Activated naive CD8-positive, alpha-beta T cell treated with anti-CD3 and anti-CD28 coated beads, Interleukin-2, amount 50 U/mL, for 24 hours (primary cell): ENCODE measurements at regions not wholly inside any gene's neighbourhood (a gene's known extent, or its start where the extent isn't known, plus 50 kb on each side); places are given as distances from the start of the nearest gene placed in this dataset.
"Not testable (repeated sequence)": the region's sequence is repeated elsewhere in the genome, so short reads cannot be mapped to it uniquely, and the experiment has no call there.

Experiments
- ATAC-seq: fragments of 150-1000 bp; cut with Tn5 transposase; one replicate; pipeline ENCODE4 v1.10.0; 2021
- DNase-seq: peaks from one replicate; pipeline ENCODE4 v3.0.0; 2021
- H3K27ac Mint-ChIP-seq: one replicate; pipeline ENCODE4 v1.8.0; 2021; ENCODE audit warnings: mild to moderate bottlenecking, mixed read lengths
- H3K27me3 Mint-ChIP-seq: one replicate; pipeline ENCODE4 v1.8.0; 2021; ENCODE audit warnings: mixed read lengths
- H3K36me3 Mint-ChIP-seq: one replicate; pipeline ENCODE4 v1.8.0; 2021; ENCODE audit warnings: low read depth, mixed read lengths
- H3K4me1 Mint-ChIP-seq: one replicate; pipeline ENCODE4 v1.8.0; 2021; ENCODE audit warnings: mixed read lengths
- H3K4me3 Mint-ChIP-seq: one replicate; pipeline ENCODE4 v1.8.0; 2021; ENCODE audit warnings: mild to moderate bottlenecking, moderate library complexity, mixed read lengths
- H3K9me3 Mint-ChIP-seq: one replicate; pipeline ENCODE4 v1.8.0; 2021; ENCODE audit warnings: mixed read lengths

- DNase-seq, result no peak
- H3K27ac Mint-ChIP-seq, result no peak overlapping the region
Measured at GRCh38 chr7:115293628-115294240, 371.8 kb downstream of the MDFIC start.

GRCh38 chr7:115292381-115292780 lies 370.5 kb downstream of the MDFIC start:
- Mint-ChIP-seq H3K9me3 (no peaks in the 10 kb centered on the region), H3K27ac (no peak overlapping the region), H3K36me3 (no peaks in the 10 kb centered on the region), H3K4me3 (no peak overlapping the region), H3K27me3 (no peaks in the 10 kb centered on the region), H3K4me1 (no peaks in the 10 kb centered on the region)
- DNase-seq (no peak), ATAC-seq (no peak)

More at GRCh38 chr7:115293628-115294240, 371.8 kb downstream of the MDFIC start:
- H3K4me3 Mint-ChIP-seq, result no peak overlapping the region
- no peaks in the 10 kb centered on the region for H3K27me3 Mint-ChIP-seq
- no peak for ATAC-seq
- H3K36me3 Mint-ChIP-seq, result no peaks in the 10 kb centered on the region
- H3K9me3 Mint-ChIP-seq, result no peaks in the 10 kb centered on the region
- H3K4me1 Mint-ChIP-seq, result no peaks in the 10 kb centered on the region

GRCh38 chr7:115289971-115290370 lies 368.1 kb downstream of the MDFIC start:
- no peak overlapping the region for H3K27ac Mint-ChIP-seq
- H3K4me1 Mint-ChIP-seq, result no peaks in the 10 kb centered on the region
- H3K4me3 Mint-ChIP-seq, result no peak overlapping the region
- no peak for ATAC-seq
- no peaks in the 10 kb centered on the region for H3K36me3 Mint-ChIP-seq
- H3K27me3 Mint-ChIP-seq, result no peaks in the 10 kb centered on the region
- DNase-seq, result no peak
- no peaks in the 10 kb centered on the region for H3K9me3 Mint-ChIP-seq

GRCh38 chr7:115276791-115277190 lies 354.9 kb downstream of the MDFIC start:
- H3K27me3 Mint-ChIP-seq, result no peaks in the 10 kb centered on the region
- DNase-seq (no peak), ATAC-seq (no peak)
- H3K9me3 Mint-ChIP-seq, result no peaks in the 10 kb centered on the region
- no peak overlapping the region for H3K27ac Mint-ChIP-seq
- no peaks in the 10 kb centered on the region for H3K36me3 Mint-ChIP-seq
- H3K4me1 Mint-ChIP-seq, result no peaks in the 10 kb centered on the region
- no peak overlapping the region for H3K4me3 Mint-ChIP-seq

- ATAC-seq, H3K27ac Mint-ChIP-seq, H3K27me3 Mint-ChIP-seq, H3K36me3 Mint-ChIP-seq, H3K9me3 Mint-ChIP-seq, DNase-seq, H3K4me3 Mint-ChIP-seq, H3K4me1 Mint-ChIP-seq: not testable (repeated sequence)
Measured at GRCh38 chr7:115273855-115274254, 352.0 kb downstream of the MDFIC start.

DNA sequence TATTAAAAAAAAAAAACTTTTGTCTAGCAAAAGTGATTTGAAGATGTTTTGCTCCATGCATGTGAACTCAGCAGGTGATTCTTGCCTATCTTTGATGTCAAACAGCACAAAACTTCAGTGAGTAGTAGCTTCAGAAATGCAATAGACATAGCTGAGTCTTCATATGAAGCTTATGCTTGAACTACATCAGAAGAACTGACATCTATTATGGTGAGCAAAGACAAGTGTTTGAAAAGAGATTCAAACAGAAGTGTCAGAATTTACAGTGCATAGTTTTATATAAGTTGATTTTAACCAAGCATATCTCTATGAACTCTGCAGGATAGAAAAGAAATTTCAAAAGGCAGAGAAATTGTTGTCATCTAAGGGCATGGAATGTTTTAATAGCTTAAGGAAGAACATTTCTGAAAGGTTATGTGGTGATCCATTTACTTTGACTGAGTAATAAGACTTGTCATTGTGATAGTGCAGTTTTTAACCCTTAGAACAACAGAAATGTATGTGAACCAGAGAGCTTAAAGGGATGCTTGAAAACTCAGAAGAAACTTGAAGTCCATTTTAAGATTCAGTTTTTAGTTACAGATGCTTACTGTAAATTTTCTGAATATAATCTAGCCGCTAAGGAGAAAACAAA lies 351.4 kb downstream of the MDFIC start:
- Mint-ChIP-seq H3K4me3 (no peak overlapping the region), H3K4me1 (no peaks in the 10 kb centered on the region), H3K9me3 (no peaks in the 10 kb centered on the region), H3K27me3 (peaks cover 4% of the 10 kb centered on the region), H3K36me3 (no peaks in the 10 kb centered on the region), H3K27ac (no peak overlapping the region)
- no peak for ATAC-seq
- no peak for DNase-seq

- DNase-seq (no peak), ATAC-seq (no peak)
Measured at GRCh38 chr7:115271332-115272235, 349.7 kb downstream of the MDFIC start.

DNA sequence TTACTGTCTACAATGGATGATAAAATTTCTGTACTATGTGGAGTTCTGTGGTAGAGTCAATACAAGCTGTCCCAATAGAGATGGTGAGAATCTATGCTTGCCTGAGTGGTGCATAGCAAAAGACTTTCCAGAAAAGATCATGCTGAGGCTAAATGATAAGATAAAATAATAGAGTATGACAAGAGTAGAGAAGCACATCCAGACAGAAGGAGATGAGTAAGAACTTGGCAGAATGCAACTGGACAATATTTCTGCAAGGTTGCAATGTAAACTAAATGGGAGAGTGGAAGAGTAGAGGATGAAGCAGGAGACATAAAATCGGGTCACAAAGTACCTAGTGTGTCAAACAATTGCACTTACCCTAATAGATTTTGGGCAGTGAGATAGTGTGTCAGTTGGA lies 347.6 kb downstream of the MDFIC start:
- H3K4me1 Mint-ChIP-seq, result no peaks in the 10 kb centered on the region
- H3K4me3 Mint-ChIP-seq, result no peak overlapping the region
- no peaks in the 10 kb centered on the region for H3K36me3 Mint-ChIP-seq
- ATAC-seq (no peak), DNase-seq (no peak)
- H3K27me3 Mint-ChIP-seq, result peaks cover 8% of the 10 kb centered on the region
- H3K9me3 Mint-ChIP-seq, result no peaks in the 10 kb centered on the region
- no peak overlapping the region for H3K27ac Mint-ChIP-seq

More at GRCh38 chr7:115271332-115272235, 349.7 kb downstream of the MDFIC start:
- Mint-ChIP-seq H3K36me3 (no peaks in the 10 kb centered on the region), H3K27me3 (peaks cover 6% of the 10 kb centered on the region), H3K27ac (no peak overlapping the region), H3K4me1 (no peaks in the 10 kb centered on the region), H3K9me3 (no peaks in the 10 kb centered on the region), H3K4me3 (no peak overlapping the region)

GRCh38 chr7:115267503-115267902 lies 345.6 kb downstream of the MDFIC start:
- ATAC-seq (no peak), DNase-seq (no peak)
- Mint-ChIP-seq H3K9me3 (peaks cover 3% of the 10 kb centered on the region), H3K36me3 (no peaks in the 10 kb centered on the region), H3K27me3 (peaks cover 8% of the 10 kb centered on the region), H3K27ac (no peak overlapping the region), H3K4me3 (no peak overlapping the region), H3K4me1 (no peaks in the 10 kb centered on the region)

- Mint-ChIP-seq H3K4me1 (no peaks in the 10 kb centered on the region), H3K36me3 (no peaks in the 10 kb centered on the region), H3K9me3 (peaks cover 3% of the 10 kb centered on the region), H3K27me3 (peaks cover 4% of the 10 kb centered on the region), H3K4me3 (no peak overlapping the region), H3K27ac (no peak overlapping the region)
- DNase-seq (no peak), ATAC-seq (no peak)
Measured at GRCh38 chr7:115260381-115260780, 338.5 kb downstream of the MDFIC start.

GRCh38 chr7:115252461-115252860 lies 330.6 kb downstream of the MDFIC start:
- H3K27ac Mint-ChIP-seq, result no peak overlapping the region
- no peaks in the 10 kb centered on the region for H3K4me1 Mint-ChIP-seq
- H3K9me3 Mint-ChIP-seq, result no peaks in the 10 kb centered on the region
- H3K4me3 Mint-ChIP-seq, result no peak overlapping the region
- no peaks in the 10 kb centered on the region for H3K36me3 Mint-ChIP-seq
- DNase-seq, result no peak
- H3K27me3 Mint-ChIP-seq, result no peaks in the 10 kb centered on the region
- no peak for ATAC-seq

- H3K4me3 Mint-ChIP-seq, result no peak overlapping the region
- no peaks in the 10 kb centered on the region for H3K4me1 Mint-ChIP-seq
- DNase-seq (no peak), ATAC-seq (no peak)
- H3K9me3 Mint-ChIP-seq, result peaks cover 6% of the 10 kb centered on the region
- no peaks in the 10 kb centered on the region for H3K36me3 Mint-ChIP-seq
- H3K27ac Mint-ChIP-seq, result no peak overlapping the region
- peaks cover 2% of the 10 kb centered on the region for H3K27me3 Mint-ChIP-seq
Measured at GRCh38 chr7:115249080-115249479, 327.2 kb downstream of the MDFIC start.

DNA sequence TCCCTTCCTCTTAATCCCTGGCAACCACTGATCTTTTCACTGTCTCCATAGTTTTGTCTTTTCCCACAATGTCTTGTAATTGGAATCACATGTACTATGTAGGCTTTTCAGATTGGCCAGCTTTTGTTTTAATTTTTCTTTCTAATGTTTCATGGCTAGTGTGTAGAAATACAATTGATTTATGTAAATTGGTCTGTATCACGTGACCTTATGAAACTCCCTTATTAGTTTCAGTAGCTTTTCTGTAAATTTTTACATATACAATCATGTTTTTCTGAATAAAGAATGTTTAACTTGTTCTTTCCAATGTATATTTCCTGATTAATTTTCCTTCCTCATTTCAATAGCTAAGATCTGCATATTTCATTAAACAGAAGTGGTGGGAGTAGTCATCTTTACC lies 319.3 kb downstream of the MDFIC start:
- Mint-ChIP-seq H3K4me1 (no peaks in the 10 kb centered on the region), H3K4me3 (no peak overlapping the region), H3K27me3 (peaks cover 3% of the 10 kb centered on the region), H3K36me3 (no peaks in the 10 kb centered on the region), H3K9me3 (peaks cover 9% of the 10 kb centered on the region), H3K27ac (no peak overlapping the region)
- ATAC-seq, result no peak
- no peak for DNase-seq

- no peak for DNase-seq
- H3K27ac Mint-ChIP-seq, result no peak overlapping the region
- H3K4me1 Mint-ChIP-seq, result no peaks in the 10 kb centered on the region
- no peak for ATAC-seq
- H3K9me3 Mint-ChIP-seq, result peaks cover 8% of the 10 kb centered on the region
- peaks cover 3% of the 10 kb centered on the region for H3K27me3 Mint-ChIP-seq
- H3K4me3 Mint-ChIP-seq, result no peak overlapping the region
- H3K36me3 Mint-ChIP-seq, result no peaks in the 10 kb centered on the region
Measured at GRCh38 chr7:115240242-115240641, 318.3 kb downstream of the MDFIC start.

- no peak for ATAC-seq
- no peak overlapping the region for H3K27ac Mint-ChIP-seq
- peaks cover 13% of the 10 kb centered on the region for H3K4me1 Mint-ChIP-seq
- DNase-seq, result no peak
- peaks cover 9% of the 10 kb centered on the region for H3K9me3 Mint-ChIP-seq
- H3K4me3 Mint-ChIP-seq, result no peak overlapping the region
- H3K36me3 Mint-ChIP-seq, result no peaks in the 10 kb centered on the region
- peaks cover 2% of the 10 kb centered on the region for H3K27me3 Mint-ChIP-seq
Measured at GRCh38 chr7:115235075-115235474, 313.2 kb downstream of the MDFIC start.
